Prostate gland (tissue), 2 donors: ENCODE measurements at regions not wholly inside any gene's neighbourhood (a gene's known extent, or its start where the extent isn't known, plus 50 kb on each side); places are given as distances from the start of the nearest gene placed in this dataset.

Experiments
- DNase-seq: peaks from one replicate; pipeline ENCODE4 v3.0.0-alpha.2; 2019; ENCODE audit warnings: low spot score
- H3K27ac ChIP-seq, 2 donors: fragments of 200-600 bp; sonication (generic); 2 replicates each; pipeline ENCODE4 v1.5.1; 2017 to 2019
- H3K27me3 ChIP-seq: fragments of 200-600 bp; sonication (generic); replicated peaks from 2 replicates; pipeline ENCODE4 v1.5.1; 2019; ENCODE audit not compliant: insufficient read depth
- H3K36me3 ChIP-seq, 2 donors: fragments of 200-600 bp; sonication (generic); 1 replicate in 1 of 2; 2 replicates in 1 of 2; pipeline versions ENCODE4 v1.5.1 to v1.8.1; 2017 to 2019
- H3K4me1 ChIP-seq: fragments of 200-600 bp; sonication (generic); replicated peaks from 2 replicates; pipeline ENCODE4 v1.5.1; 2019
- H3K4me3 ChIP-seq, 2 donors: fragments of 200-600 bp; sonication (generic); 2 replicates each; pipeline ENCODE4 v1.5.1; 2017 to 2019
- H3K9me3 ChIP-seq: fragments of 200-600 bp; sonication (generic); 2 replicates; pipeline ENCODE4 v1.5.1; 2017
- POLR2A ChIP-seq: fragments of 450-650 bp; IDR thresholded peaks from one replicate; pipeline ENCODE4 v1.6.1; 2016; ENCODE audit warnings: antibody characterized with exemption, mild to moderate bottlenecking
- POLR2AphosphoS5 ChIP-seq: sonication (generic); formaldehyde crosslinking; IDR thresholded peaks from one replicate; pipeline ENCODE4 v1.6.1; 2017; ENCODE audit warnings: antibody characterized with exemption
- whole genome bisulfite sequencing: methylation state at CpG from one replicate; pipeline ENCODE4 v1.1.5; 2018; 5-methylcytosine and 5-hydroxymethylcytosine counted together
- intact Hi-C: fragments of 100-400 bp; cut with DNase I; formaldehyde crosslinking; loops from one replicate; pipeline ENCODE4 v1.14.2; 2022
- TF ChIP-seq, protein P1 (sequence below), 4 experiments: fragments of 200-600 bp in 2 of 4; fragments of 450-650 bp in 2 of 4; sonication (generic) in 2 of 4; IDR thresholded peaks; 1 replicate in 3 of 4; 2 replicates in 1 of 4; pipeline ENCODE4 v1.5.1; 2016 to 2019; ENCODE audit warnings: antibody characterized with exemption in 4 of 4, mild to moderate bottlenecking in 2 of 4, moderate library complexity in 2 of 4

DNA sequence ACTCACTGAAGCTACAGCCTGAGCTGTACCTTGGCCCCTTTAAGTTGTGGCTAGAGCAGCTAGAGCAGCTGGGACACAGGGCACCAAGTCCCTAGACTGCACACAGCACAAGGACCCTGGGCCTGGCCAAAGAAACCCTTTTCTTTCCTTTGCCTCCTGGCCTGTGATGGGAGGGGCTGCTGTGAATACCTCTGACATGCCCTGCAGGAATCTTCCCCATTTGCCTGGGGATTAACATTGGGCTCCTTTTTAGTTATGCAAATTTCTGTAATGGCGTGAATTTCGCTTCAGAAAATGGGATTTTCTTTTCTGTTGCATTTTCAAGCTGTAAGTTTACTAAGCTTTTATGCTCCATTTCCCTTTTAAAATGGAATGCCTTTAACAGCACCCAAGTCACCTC, 611.2 kb upstream of the ARPP21 start:
- DNase-seq: no peak
- Histone ChIP-seq H3K4me3 (no peak overlapping the region), H3K36me3 (no peaks in the 10 kb centered on the region), H3K27me3 (no peaks in the 10 kb centered on the region), H3K4me1 (no peaks in the 10 kb centered on the region), H3K27ac (no peak overlapping the region), H3K9me3 (no peaks in the 10 kb centered on the region)
- 96% methylated on average over 2 of the region's 2 CpGs for WGBS
- TF ChIP-seq POLR2AphosphoS5 (no peak), POLR2A (no peak)
- TF ChIP-seq, protein P1, sequence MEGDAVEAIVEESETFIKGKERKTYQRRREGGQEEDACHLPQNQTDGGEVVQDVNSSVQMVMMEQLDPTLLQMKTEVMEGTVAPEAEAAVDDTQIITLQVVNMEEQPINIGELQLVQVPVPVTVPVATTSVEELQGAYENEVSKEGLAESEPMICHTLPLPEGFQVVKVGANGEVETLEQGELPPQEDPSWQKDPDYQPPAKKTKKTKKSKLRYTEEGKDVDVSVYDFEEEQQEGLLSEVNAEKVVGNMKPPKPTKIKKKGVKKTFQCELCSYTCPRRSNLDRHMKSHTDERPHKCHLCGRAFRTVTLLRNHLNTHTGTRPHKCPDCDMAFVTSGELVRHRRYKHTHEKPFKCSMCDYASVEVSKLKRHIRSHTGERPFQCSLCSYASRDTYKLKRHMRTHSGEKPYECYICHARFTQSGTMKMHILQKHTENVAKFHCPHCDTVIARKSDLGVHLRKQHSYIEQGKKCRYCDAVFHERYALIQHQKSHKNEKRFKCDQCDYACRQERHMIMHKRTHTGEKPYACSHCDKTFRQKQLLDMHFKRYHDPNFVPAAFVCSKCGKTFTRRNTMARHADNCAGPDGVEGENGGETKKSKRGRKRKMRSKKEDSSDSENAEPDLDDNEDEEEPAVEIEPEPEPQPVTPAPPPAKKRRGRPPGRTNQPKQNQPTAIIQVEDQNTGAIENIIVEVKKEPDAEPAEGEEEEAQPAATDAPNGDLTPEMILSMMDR (IDR thresholded peaks at IDR 0.05): no peak
- intact Hi-C loops: no loop called here

DNA sequence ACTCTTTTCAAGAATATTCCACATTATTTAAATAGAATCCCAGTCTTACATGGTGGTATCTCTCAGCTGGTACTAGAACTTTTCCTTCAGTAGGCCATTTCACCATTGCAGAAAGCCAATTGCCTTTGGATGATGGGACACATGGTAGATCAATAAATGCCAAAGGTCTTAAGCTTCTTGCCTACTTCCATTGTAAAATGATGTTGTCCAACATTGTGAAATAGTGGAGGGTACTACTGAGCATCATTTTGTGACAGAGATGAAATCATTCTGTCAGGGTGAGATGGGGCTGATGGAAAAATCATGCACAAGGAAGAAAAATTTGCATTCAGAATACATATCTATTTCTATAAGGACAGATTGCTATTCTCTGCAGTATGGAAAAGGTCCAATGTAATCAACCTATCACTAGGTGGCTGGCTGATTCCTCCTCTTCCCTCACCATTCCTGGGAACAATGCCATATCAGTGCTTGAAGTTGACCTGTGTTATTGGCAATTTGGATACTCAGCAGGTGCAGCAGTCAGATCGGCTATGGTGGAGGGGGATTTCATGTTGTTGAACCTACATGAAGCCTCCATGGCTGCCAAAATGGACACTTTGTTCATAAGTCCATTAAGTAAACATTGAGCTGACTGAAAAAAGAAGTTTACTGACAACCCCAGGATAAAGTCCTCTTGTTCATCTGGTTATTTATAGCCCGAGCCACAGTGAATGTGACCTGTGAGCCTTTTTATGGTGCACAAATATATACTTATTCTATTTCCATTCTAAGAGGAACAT, 596.9 kb upstream of the ARPP21 start:
- Histone ChIP-seq H3K9me3 (no peaks in the 10 kb centered on the region), H3K36me3 (no peaks in the 10 kb centered on the region), H3K27me3 (no peaks in the 10 kb centered on the region), H3K4me1 (no peaks in the 10 kb centered on the region), H3K4me3 (no peak overlapping the region), H3K27ac (no peak overlapping the region)
- DNase-seq: no peak
- intact Hi-C loops: no loop called here
- WGBS: 26% methylated on average over 2 of the region's 2 CpGs
- TF ChIP-seq POLR2A (no peak), POLR2AphosphoS5 (no peak)
- TF ChIP-seq, protein P1 (IDR thresholded peaks at IDR 0.05): no peak

DNA sequence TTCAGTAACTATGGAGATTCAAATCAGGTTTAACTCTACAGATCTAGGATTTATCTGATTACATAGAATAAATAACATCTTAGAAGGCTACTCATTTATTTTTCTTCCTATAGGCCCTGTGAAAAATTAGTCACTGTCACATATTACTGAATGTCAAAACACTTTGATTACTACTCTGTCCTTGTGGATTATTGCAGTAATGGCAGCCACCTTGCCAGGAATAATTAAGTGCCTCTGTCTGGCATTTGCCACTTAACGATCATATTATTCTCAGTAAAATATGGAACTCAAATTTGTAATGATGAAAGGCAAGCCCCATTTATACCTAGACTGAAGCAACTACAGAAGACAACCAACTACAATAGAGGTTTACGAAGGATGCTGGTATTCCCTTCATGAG, 596.3 kb upstream of the ARPP21 start:
- Histone ChIP-seq H3K36me3 (no peaks in the 10 kb centered on the region), H3K9me3 (no peaks in the 10 kb centered on the region), H3K27ac (no peak overlapping the region), H3K27me3 (no peaks in the 10 kb centered on the region), H3K4me1 (no peaks in the 10 kb centered on the region), H3K4me3 (no peak overlapping the region)
- no peak for DNase-seq
- intact Hi-C loops: no loop called here
- TF ChIP-seq POLR2A: no peak
- TF ChIP-seq, protein P1 (IDR thresholded peaks at IDR 0.05): no peak
- no peak for TF ChIP-seq POLR2AphosphoS5
- 95% methylated on average over 2 of the region's 2 CpGs for WGBS

DNA sequence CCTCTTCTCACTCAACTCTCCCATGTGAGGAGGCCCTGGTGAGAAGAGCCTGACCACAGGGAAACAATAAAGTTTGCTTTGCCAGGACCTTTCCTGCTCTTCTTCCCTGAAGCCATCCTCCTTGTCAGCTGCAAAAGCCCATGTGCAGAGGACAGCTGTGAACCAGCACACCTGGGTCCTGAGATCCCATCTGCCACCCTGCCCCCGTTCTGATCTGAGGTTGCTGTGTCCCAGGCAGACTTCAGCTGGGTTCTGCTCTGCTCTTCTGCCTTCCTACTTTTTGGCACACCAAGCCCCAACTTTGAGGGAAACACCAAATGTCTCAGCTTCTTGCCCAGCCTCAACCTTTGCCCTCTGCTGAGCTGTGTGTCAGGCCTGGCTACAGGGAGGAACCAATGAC, 595.1 kb upstream of the ARPP21 start:
- no peak for DNase-seq
- intact Hi-C loops: no loop called here
- WGBS: 88% methylated on average over 1 of the region's 1 CpG

More for the DNA sequence above, 595.1 kb upstream of the ARPP21 start:
- TF ChIP-seq POLR2AphosphoS5 (no peak), POLR2A (no peak)
- TF ChIP-seq, protein P1 (IDR thresholded peaks at IDR 0.05): no peak
- no peaks in the 10 kb centered on the region for H3K4me1 ChIP-seq
- no peak overlapping the region for H3K4me3 ChIP-seq
- H3K27ac ChIP-seq: no peak overlapping the region
- H3K27me3 ChIP-seq: no peaks in the 10 kb centered on the region
- no peaks in the 10 kb centered on the region for H3K36me3 ChIP-seq
- no peaks in the 10 kb centered on the region for H3K9me3 ChIP-seq
